Body of pancreas (tissue), 4 donors: ENCODE measurements at regions not wholly inside any gene's neighbourhood (a gene's known extent, or its start where the extent isn't known, plus 50 kb on each side); places are given as distances from the start of the nearest gene placed in this dataset.

Experiments used
- ATAC-seq: fragments of 150-250 bp; one replicate; pipeline ENCODE4 v1.9.1; 2016
- DNase-seq, 4 donors: peaks; one replicate each; pipeline ENCODE4 v3.0.0-alpha.2; 2019
- H3K27ac ChIP-seq, 4 donors: fragments of 200-600 bp; sonication (generic); 1 replicate in 3 of 4; 2 replicates in 1 of 4; pipeline versions ENCODE4 v1.5.1 to v1.6.1; 2016 to 2019; ENCODE audit warnings: mild to moderate bottlenecking in 1 of 4, mixed read lengths in 1 of 4, moderate library complexity in 1 of 4
- H3K27me3 ChIP-seq, 2 donors: fragments of 200-600 bp; sonication (generic); one replicate each; pipeline ENCODE4 v1.6.0; 2016; ENCODE audit warnings: mild to moderate bottlenecking in 1 of 2
- H3K36me3 ChIP-seq, 2 donors: fragments of 200-600 bp; sonication (generic); replicated peaks in 1 of 2; 2 replicates each; pipeline ENCODE4 v1.5.1; 2016; ENCODE audit warnings: low read depth in 2 of 2; ENCODE audit not compliant: insufficient read depth in 1 of 2
- H3K4me1 ChIP-seq: fragments of 200-600 bp; sonication (generic); one replicate; pipeline ENCODE4 v1.6.0; 2016
- H3K4me3 ChIP-seq, 2 donors: fragments of 200-600 bp; sonication (generic); 1 replicate in 1 of 2; 2 replicates in 1 of 2; pipeline ENCODE4 v1.5.1; 2016 to 2019
- H3K9me3 ChIP-seq, 3 donors: fragments of 200-600 bp; sonication (generic); 1 replicate in 2 of 3; 2 replicates in 1 of 3; pipeline ENCODE4 v1.5.1; 2016
- POLR2A ChIP-seq, 3 donors: fragments of 450-650 bp; IDR thresholded peaks; one replicate each; pipeline ENCODE4 v1.6.1; 2016; ENCODE audit warnings: antibody characterized with exemption in 3 of 3, mild to moderate bottlenecking in 2 of 3
- WGBS, 2 donors: methylation state at CpG; one replicate each; pipeline ENCODE4 v1.1.5; 2017; 5-methylcytosine and 5-hydroxymethylcytosine counted together
- intact Hi-C: fragments of 100-400 bp; cut with DNase I; formaldehyde crosslinking; loops from one replicate; pipeline ENCODE4 v1.15.1; 2023
- TF ChIP-seq, protein P1 (sequence below), 7 experiments: fragments of 450-650 bp in 4 of 7; fragments of 200-600 bp in 3 of 7; sonication (generic) in 3 of 7; IDR thresholded peaks; one replicate each; pipeline ENCODE4 v1.5.1; 2016 to 2019; ENCODE audit warnings: antibody characterized with exemption in 7 of 7

DNA sequence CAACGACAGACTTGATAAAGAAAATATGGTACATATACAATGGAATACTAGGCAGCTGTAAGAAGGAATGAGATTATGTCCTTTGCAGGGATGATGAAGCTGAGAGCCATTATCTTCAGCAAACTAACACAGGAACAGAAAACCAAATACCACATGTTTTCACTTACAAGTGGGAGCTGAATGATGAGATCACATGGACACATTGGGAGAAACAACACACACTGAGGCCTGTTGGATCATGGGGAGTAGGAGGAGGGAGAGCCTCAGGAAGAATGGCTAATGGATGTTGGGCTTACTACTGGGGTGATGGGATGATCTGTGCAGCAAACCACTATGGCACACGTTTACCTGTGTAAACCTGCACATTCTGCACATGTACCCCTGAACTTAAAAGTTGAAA is 209.7 kb downstream of the SPRY1 start:
- no peak for DNase-seq
- TF ChIP-seq, protein P1, sequence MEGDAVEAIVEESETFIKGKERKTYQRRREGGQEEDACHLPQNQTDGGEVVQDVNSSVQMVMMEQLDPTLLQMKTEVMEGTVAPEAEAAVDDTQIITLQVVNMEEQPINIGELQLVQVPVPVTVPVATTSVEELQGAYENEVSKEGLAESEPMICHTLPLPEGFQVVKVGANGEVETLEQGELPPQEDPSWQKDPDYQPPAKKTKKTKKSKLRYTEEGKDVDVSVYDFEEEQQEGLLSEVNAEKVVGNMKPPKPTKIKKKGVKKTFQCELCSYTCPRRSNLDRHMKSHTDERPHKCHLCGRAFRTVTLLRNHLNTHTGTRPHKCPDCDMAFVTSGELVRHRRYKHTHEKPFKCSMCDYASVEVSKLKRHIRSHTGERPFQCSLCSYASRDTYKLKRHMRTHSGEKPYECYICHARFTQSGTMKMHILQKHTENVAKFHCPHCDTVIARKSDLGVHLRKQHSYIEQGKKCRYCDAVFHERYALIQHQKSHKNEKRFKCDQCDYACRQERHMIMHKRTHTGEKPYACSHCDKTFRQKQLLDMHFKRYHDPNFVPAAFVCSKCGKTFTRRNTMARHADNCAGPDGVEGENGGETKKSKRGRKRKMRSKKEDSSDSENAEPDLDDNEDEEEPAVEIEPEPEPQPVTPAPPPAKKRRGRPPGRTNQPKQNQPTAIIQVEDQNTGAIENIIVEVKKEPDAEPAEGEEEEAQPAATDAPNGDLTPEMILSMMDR (IDR thresholded peaks at IDR 0.05): no peak
- TF ChIP-seq POLR2A (IDR thresholded peaks at IDR 0.05): no peak
- Histone ChIP-seq H3K9me3 (no peaks in the 10 kb centered on the region), H3K27ac (no peak overlapping the region), H3K36me3 (no peaks in the 10 kb centered on the region), H3K4me3 (no peak overlapping the region), H3K4me1 (no peaks in the 10 kb centered on the region), H3K27me3 (no peaks in the 10 kb centered on the region)
- ATAC-seq: no peak
- intact Hi-C loops: no loop called here
- WGBS, 2 donors: 76 to 89% methylated on average over 2 of the region's 2 CpGs

DNA sequence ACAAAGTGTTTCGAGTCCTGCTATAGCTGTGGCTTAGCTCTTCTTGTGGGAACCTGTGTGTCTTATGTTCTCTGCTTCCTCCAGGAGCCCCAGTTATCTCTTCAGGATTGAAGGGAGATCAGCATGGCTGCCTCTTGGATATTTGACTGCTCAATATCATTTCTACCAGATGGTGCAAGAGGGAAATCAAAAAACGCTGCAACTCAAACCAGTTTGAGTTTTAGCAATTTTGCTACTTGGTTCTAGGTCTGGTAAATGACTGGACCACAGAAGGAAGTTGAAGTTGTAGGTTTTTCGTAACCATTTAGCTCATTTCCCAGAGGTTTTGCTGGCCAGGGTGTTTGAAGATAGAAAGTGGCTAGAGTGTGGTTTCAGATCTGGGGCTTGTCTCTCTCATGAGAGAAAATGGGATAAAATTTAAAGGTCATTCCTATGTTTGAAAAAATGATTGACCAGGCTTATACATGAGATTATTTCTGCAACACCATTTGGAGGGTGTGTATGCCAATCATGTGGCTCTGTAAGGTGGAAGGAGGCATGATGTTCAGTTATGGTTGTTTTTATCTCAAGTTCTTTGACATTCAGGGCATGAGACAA is 210.4 kb downstream of the SPRY1 start:
- Histone ChIP-seq H3K4me3 (no peak overlapping the region), H3K9me3 (no peaks in the 10 kb centered on the region), H3K4me1 (no peaks in the 10 kb centered on the region), H3K27me3 (no peaks in the 10 kb centered on the region), H3K27ac (no peak overlapping the region), H3K36me3 (no peaks in the 10 kb centered on the region)
- 72 to 85% methylated on average over 3 of the region's 3 CpGs for WGBS, 2 donors
- TF ChIP-seq, protein P1 (IDR thresholded peaks at IDR 0.05): no peak
- TF ChIP-seq POLR2A (IDR thresholded peaks at IDR 0.05): no peak
- DNase-seq: peak in 1 of 4 donors; percentile 5
- intact Hi-C loops: no loop called here
- no peak for ATAC-seq

DNA sequence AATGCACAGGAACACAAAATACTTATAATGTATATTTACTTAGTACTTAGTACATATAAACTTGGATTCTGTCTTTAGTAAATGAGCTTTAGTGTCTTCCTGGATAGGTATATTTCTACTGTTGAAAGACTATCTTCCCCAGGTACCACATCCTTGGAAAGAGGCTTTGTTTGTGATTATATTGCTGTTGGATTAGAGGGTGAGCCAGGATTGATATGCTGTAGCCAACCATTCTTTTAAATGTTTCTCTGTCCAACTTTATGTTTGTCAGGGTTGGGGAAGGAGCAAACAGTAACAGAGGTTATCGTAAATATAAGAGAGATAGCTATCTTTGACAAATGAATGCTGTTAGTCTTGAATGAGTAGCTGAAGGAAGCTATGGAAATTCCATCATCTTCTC is 213.2 kb downstream of the SPRY1 start:
- 20 to 41% methylated on average over 1 of the region's 1 CpG for WGBS, 2 donors
- Histone ChIP-seq H3K4me1 (no peaks in the 10 kb centered on the region), H3K9me3 (no peaks in the 10 kb centered on the region), H3K4me3 (no peak overlapping the region), H3K27ac (no peak overlapping the region), H3K27me3 (no peaks in the 10 kb centered on the region), H3K36me3 (no peaks in the 10 kb centered on the region)
- TF ChIP-seq, protein P1 (IDR thresholded peaks at IDR 0.05): no peak
- no peak for TF ChIP-seq POLR2A (IDR thresholded peaks at IDR 0.05)
- intact Hi-C loops: no loop called here
- DNase-seq (no peak), ATAC-seq (no peak)

DNA sequence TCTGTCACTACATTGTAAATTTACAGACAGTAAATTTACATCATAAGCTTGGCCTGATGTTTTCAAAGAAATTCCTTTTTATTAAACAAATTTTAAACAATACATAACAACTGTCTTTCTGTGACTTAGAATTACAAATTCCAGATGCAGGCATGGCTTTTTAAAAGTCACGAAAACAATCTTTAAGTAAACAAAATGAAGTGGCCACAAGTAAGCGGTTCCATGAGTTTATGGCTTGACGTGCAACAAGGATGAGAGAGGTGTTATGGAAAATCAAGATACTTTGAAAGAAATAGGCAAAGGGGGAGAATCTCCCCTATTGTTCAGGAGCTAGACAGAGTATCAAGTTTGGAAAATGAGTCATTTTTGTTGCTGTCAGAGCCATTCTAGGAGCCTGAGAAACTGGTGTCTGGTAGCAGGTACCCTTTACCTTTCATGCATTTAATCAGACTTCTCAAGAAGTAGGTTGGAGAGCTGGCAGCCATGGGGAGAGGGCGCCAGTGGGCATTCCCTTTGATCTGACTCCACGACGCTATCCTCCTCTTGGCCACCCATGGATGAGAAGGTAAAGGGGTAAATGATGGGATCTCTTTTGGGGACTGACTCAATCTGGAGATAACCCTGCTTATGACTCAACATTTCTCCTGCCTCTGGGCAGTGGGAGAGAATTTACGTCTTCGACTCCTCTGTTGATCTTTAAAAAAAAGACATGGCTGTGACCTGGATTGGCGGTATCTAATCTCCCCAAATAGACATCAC is 217.2 kb downstream of the SPRY1 start:
- ATAC-seq (no peak), DNase-seq (no peak)
- H3K36me3 ChIP-seq: no peaks in the 10 kb centered on the region
- TF ChIP-seq, protein P1 (IDR thresholded peaks at IDR 0.05): no peak
- no peak for TF ChIP-seq POLR2A (IDR thresholded peaks at IDR 0.05)
- H3K27ac ChIP-seq: no peak overlapping the region
- H3K4me1 ChIP-seq: no peaks in the 10 kb centered on the region
- WGBS, 2 donors: 91 to 93% methylated on average over 9 of the region's 9 CpGs
- H3K9me3 ChIP-seq: no peaks in the 10 kb centered on the region
- intact Hi-C loops: no loop called here
- no peaks in the 10 kb centered on the region for H3K27me3 ChIP-seq
- H3K4me3 ChIP-seq: no peak overlapping the region

GRCh38 chr4:123615901-123616300 is 219.3 kb downstream of the SPRY1 start:
- intact Hi-C loops: no loop called here
- 95 to 99% methylated on average over 2 of the region's 2 CpGs for WGBS, 2 donors
- no peak overlapping the region for H3K4me3 ChIP-seq
- DNase-seq (no peak), ATAC-seq (no peak)
- H3K36me3 ChIP-seq: no peaks in the 10 kb centered on the region
- no peak overlapping the region for H3K27ac ChIP-seq
- TF ChIP-seq, protein P1 (IDR thresholded peaks at IDR 0.05): no peak
- no peak for TF ChIP-seq POLR2A (IDR thresholded peaks at IDR 0.05)
- no peaks in the 10 kb centered on the region for H3K4me1 ChIP-seq
- H3K27me3 ChIP-seq: no peaks in the 10 kb centered on the region
- H3K9me3 ChIP-seq: no peaks in the 10 kb centered on the region
